Stimulated activated CD4-positive, alpha-beta T cell treated with anti-CD3 and anti-CD28 coated beads, Interleukin-12 subunit alpha, Interleukin-12 subunit beta, amount 100 ng/mL, for 24 hours (primary cell): ENCODE measurements at regions not wholly inside any gene's neighbourhood (a gene's known extent, or its start where the extent isn't known, plus 50 kb on each side); places are given as distances from the start of the nearest gene placed in this dataset.

Source experiments
- DNase-seq, 2 experiments: peaks; one replicate each; pipeline ENCODE4 v3.0.0-alpha.2; 2020; ENCODE audit warnings: low read depth in 2 of 2

GRCh38 chr11:69393178-69393832, 88.2 kb upstream of the LINC01488 start:
- DNase-seq, result no peak

DNA sequence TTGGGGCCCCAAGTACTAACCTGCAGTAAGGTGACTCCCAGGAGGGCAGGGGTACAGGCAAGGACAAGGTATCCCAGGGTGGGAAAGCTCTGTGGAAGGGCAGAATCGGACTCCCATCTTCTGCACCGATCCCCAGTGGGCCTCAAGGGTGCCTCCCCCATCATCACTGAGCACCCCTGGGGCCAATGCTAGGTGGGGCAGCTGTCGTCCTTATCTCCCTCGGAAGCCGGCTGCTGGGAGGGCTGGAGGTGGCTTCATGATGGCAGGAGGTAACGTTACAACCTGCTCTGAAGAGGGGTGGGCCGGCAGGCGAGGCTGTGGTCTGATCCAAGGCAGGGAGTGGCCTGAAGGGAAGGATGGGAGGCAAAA, 87.6 kb upstream of the LINC01488 start:
- DNase-seq, result no peak

DNA sequence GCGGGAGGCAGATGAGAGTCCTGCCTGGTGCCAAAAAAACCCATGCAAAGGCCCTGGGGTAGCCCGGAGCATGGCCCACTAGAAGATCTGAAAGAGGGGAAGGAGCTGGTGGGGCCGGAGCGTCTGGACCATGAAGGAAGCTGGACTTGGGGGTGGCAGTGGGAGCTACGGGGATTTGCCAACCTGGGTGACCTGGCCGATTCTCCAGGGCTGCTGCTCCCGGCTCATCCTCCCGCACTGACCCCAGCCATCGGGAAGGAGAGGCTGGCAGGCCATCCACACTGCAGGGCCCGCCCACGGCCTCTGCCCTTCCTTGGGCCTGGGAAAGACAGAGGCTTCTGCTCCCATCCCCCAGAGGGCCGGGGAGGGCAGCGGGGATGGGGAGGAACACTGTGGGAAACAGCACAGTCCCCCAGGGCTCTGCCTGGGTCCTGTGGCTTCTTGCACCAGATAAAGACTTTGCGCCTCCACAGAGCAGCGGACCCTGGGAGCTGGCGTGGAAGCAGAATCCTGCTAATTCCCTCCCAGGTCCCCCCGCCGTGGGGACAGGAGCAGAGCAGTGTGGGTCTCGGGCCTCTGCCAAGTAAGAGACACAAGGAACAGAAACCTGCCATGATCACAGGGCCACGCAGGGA, 87.1 kb upstream of the LINC01488 start:
- no peak for DNase-seq

- no peak for DNase-seq
These were observed 86.6 kb upstream of the LINC01488 start for GRCh38 chr11:69394869-69395246.

DNA sequence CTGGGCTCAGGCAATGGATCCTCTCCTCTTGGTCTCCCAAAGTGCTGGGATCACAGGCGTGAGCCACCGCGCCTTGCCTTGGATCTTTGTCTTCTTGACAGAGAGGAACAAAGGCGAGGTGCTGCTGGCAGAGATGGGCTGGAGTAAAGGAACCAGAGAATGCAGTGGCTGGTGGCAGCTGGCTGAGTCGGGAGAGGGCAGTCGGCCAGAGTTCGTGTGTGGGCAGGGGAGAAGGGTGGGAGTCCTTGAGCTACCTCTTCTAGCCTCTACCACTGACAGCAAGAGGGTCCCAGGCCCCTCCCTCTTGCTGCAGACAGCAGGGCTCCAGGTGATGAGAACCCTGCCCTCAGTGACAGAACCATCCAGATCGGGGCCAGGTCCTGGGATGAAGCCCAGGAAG, 86.2 kb upstream of the LINC01488 start:
- DNase-seq, result no peak

GRCh38 chr11:69396051-69396947, 85.2 kb upstream of the LINC01488 start:
- no peak for DNase-seq

- no peak for DNase-seq
These were observed 84.5 kb upstream of the LINC01488 start for GRCh38 chr11:69396948-69397307.

DNA sequence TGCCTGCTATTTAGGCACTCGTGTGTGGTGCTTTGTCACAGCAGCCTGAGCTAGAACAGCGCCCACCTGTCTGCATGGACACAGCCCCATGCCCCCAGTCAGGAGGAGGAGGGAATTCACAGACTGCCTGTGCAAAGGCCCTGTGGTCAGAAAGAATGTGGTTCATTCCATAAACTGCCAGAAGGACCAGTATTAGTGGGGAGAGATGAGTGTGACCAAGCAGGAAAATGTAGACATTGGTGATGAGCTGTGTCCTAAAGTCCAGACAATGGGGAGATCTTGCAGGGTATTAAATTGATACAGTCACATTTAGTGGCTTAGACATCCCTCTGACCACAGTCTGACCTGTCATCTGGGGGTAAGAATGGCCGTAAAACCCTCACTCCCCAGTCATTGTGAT, 83.7 kb upstream of the LINC01488 start:
- DNase-seq, result no peak

DNA sequence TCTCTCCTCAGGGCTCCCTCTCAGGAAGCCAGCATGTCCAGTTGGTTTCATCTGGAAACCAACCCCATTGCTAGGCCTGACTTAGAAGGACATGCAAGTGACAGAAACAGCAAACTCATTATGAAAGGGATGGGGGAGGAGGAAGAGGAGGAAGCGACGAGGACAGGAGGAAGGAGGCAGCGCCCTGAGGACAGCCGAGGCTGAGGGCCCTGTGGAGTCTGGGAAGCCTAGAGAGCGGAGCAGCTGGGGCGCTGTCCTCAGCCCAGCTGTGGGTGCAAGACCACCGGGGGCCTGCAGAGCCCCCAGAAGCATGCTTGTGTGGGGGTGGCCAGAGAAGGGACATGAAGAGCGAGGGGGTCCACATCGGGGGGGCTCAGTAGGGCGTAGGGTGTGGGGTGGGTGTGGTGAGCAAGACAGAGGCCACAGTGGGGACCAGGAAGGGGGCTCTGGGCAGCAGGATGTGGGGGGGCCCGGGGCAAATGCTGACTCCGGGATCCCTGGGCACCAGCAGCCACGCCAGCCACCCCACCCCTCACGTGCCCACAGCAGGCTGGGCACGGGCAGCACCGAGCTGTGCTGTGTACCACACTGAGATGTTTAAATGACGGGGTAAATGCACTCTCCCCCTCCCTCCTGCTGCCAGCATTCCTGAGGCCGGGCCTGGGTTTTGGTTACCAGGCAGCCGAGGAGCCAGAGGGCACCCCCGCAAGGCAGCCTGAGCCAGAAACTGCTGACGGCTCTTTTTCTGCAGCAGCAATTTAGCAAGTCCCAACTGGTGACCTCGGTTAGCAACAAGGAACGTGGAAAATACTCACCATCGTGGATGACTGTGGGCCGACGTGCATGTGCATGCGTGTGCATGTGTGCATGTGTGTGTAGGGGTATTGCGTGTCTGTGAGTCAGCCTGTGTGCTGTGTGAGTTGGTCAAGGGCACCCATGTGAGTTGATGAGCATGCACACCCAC, 82.7 kb upstream of the LINC01488 start:
- DNase-seq, result no peak

- no peak for DNase-seq
These were observed 81.3 kb upstream of the LINC01488 start for GRCh38 chr11:69400140-69400539.

GRCh38 chr11:69400771-69401590, 80.5 kb upstream of the LINC01488 start:
- no peak for DNase-seq

DNA sequence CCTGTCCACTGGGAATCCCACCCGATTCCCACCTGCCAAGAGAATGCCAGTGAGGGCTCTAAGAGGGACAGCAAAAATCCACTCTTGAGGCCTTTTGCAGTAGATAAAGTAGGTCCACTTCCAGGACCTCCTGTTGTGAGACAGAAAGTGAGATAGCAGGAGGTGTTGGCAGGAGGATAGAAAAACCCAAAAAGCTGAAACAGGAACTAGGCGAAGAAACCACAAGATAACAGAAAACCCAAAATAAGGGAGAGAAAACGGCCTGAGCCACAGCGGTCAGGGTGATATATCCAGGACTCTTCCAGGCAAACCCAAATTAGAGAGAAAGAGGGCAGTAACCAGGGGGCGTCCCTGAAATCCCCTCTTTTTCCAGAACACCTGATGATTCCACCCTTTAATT, 79.7 kb upstream of the LINC01488 start:
- no peak for DNase-seq

DNA sequence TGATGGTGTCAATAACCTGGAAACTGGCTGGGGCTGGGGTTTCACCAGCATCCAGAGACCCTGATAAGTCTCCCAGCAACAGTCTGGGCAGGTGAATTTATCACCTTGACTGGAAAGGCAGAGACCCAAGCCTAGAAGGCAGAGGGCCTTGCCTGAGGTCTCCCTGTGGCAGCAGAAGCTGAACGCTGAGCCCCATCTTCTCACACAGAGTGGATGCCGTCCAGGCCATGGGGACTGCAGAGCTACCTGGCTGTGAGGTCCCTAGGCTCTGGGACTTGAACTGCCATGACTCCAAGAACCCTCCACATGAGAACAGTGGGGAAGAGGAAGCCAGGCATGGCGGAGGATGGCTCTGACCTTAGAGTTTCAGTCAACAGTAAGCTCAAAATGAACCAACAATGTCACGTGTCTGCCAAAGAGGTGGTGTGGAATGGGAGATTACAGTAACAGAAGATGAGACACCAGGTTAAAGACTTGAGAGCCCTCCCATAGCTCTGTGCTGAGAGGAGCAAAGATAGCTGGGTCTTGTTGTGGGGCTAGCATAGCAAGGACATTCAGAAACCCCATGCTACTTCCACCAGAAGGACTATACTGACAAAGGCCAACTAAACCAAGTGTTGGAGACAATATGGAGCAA, 79.1 kb upstream of the LINC01488 start:
- DNase-seq, result no peak

DNA sequence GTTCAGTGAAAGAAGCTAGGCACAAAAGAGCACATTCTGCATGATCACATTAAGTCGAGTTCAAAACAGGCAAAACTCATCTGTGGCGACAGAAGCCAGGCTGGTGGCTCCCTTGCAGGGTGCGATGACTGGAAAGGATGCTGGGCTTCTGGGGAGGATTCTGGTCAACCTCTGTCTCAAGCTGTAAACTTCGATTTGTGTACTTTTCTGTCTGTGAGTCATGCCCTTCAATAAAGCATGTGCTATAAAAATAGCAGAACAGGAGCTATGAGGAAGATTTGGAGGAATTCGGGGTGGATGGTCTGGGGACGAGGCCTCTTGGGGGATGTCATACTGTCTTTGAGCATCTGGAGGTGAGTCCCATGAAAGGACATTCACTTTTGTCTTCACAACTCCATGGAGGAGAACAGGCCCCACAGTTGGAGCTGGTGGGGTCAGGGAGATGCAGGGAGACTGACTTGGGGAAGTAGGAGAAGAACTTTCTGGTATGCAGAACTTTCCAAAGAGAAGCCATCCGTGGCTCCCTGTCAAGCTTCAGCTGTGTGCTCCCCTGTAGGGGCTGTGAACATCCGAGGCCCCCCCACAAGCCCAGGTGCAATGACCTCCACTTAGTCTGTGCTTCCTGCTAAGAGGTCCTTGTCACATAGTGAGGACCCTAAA, 77.8 kb upstream of the LINC01488 start:
- DNase-seq, result no peak

DNA sequence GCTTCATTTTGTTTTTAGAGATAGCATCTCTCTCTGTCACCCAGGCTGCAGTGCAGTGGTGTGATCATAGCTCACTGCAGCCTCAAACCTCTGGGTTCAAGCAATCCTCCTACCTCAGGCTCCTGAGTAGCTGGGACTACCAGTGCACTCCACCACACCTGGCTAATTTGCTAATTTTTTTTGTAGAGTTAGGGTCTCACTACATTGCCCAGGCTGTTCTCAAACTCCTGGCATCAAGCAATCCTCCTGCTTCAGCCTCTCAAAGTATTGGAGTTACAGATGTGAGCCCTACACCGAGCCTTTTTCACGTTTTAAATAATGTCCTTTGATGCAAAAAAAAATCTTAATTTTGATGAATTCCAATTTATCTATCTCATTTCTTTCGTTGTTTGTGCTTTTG, 75.4 kb upstream of the LINC01488 start:
- no peak for DNase-seq

DNA sequence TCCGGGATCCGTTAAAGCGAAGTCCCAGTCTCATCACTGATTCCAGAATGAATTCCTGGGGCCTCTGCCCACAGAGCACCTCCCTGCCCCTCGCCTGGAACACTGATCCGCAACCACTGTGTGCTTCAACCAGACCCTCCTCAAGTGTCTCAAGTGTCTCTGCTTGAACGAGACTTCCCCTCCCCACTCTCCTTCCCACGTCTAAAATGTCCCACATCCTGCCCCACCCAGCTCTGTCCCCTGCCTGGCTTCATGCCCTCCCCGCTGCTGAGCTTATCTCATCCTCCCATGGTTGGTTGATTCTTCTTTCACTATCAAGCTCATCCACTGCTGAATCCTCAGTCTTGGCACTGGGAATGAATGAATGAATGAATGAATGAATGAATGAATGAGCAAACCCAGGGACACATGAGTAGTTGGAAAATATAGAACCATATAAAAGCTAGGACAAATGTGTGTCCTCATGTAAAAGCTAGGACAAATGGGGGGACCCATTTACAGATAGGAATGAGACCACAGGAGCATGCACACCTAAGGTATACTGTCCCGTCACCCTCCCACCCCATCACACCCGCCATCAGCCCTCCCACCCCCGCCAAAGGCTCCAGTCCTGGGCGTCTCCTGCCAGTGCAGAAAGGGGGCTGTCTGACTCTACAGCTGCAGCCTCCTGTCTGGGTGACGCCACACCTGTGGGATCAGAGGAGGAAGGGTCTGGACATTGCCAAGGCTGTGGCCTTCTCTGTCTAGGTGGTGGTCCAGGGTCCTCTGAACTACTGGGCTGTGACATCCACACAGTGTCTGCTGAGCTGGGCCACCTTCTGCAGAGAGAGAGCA, 71.4 kb upstream of the LINC01488 start:
- DNase-seq, result no peak

- no peak for DNase-seq
These were observed 70.1 kb upstream of the LINC01488 start for GRCh38 chr11:69411257-69411924.

DNA sequence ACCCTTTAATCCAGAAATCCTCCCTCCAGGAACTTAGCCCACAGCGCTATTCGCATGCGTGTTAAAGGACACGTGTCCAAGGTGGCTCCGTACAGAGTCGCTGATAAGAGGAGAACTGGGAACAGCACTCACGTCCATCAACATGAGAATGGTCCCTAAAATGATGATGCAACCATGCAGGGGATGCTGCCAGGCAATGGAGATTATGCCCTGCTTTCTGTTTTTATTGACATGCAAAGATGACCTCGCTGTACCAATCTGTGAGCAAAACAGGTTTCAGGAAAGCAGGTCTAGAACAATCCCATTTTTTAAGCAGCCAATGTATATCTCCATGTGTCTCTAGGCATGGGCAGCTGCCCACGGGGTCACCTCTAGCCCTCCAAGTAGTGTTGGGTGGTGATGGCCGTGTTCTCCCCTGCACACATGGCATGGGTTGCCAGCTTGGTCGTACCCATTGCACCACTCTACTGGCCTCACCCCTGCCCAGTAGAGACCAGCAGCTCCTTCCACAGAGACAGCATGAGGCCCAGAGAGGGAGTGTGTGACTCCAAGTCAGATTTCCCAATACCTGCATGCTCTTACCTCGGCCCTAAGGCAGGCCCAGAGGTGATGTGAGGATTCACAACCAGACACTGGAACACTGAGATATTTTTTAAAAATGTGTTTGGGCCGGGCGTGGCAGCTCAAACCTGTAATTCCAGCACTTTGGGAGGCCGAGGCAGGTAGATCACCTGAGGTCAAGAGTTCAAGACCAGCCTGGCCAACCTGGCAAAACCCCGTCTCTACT, 68.3 kb upstream of the LINC01488 start:
- DNase-seq, result no peak
